Activated CD8-positive, alpha-beta memory T cell treated with anti-CD3 and anti-CD28 coated beads for 36 hours (primary cell): ENCODE measurements at regions not wholly inside any gene's neighbourhood (a gene's known extent, or its start where the extent isn't known, plus 50 kb on each side); places are given as distances from the start of the nearest gene placed in this dataset.
"Not testable (repeated sequence)": the region's sequence is repeated elsewhere in the genome, so short reads cannot be mapped to it uniquely, and the experiment has no call there.

Experiments used
- CTCF ChIA-PET: fragments of 350-600 bp; sonication (Branson Sonifier 250); formaldehyde crosslinking; loops from one replicate; lab custom pipeline; 2021; ENCODE audit warnings: antibody characterized with exemption; lab: Charles Lee
- POLR2A ChIA-PET: fragments of 350-600 bp; sonication (Branson Sonifier 250); formaldehyde crosslinking; loops from one replicate; lab custom pipeline; 2021; ENCODE audit warnings: antibody characterized with exemption; lab: Charles Lee

DNA sequence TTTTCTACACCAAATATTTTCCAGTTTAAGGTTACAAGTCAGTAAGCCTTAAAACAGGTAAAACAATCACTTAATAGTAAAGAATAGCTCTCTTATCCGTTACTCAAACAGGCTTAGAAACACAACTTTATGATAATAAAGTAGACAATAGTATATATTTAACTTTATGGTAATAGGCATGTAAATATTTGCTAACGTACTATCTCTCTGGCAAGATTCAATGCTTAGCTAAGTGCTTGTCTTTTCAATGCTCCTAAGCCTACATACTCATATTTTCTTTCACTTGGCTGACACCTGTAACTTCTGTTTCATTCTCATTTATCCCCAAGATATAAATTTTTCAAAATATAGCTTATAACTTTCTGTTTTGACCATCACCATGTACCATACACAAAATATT, 358.2 kb downstream of the HTR1B start:
- POLR2A ChIA-PET = no interaction called here
- CTCF ChIA-PET = no interaction called here

DNA sequence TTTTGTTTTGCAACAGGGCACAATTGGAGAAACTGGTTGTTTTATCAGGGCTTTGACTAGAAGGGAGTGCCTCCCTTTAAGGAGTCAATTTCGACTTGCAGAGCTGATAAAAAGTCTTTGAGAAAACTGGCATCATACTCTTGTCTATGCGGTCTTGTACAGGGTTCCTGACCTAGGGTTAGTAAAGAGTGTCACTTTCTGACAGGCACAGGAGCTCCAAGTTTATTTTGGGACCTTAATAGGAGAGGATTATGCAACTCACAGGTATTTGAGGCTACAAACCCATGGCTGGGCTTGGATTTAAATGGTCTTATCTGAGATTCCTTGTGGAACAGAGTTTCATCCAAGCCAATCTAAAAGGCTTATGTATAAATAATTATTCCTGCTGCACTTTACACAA, 365.4 kb downstream of the HTR1B start:
- POLR2A ChIA-PET = no interaction called here
- CTCF ChIA-PET = no interaction called here

DNA sequence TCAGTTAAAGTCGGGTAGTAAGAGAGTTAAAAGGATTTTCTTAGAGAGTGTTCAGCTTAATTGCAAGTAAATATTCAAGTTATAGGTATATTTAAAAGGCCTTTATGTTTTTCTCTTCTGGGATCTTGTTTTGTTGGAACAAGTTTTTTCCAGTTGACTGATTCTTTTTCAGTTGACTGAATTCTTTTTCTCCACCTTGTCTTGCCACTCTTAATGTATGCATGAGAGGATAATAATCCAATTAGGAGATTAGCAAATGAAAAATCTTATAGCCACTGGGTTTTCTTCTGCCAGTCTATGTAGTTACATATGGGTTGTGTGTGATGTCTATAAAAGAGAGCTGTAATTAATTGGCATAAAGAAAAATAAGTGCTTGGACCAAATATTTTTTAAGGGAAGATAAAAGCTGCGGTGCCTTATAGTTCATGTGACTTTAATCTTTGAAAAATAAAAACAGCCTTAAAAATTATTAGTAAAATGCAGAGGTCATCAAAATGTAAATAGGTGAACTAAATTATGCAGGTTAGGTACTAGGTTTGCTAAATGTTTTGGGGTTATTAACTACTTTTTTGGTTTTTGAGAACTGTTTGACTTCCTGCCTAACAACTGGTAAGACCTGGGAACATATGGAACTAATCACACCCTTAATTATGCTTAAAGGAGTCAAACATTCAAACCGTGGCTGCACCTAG, 367.2 kb downstream of the HTR1B start:
- ChIA-PET POLR2A (no interaction called here), CTCF (no interaction called here)

DNA sequence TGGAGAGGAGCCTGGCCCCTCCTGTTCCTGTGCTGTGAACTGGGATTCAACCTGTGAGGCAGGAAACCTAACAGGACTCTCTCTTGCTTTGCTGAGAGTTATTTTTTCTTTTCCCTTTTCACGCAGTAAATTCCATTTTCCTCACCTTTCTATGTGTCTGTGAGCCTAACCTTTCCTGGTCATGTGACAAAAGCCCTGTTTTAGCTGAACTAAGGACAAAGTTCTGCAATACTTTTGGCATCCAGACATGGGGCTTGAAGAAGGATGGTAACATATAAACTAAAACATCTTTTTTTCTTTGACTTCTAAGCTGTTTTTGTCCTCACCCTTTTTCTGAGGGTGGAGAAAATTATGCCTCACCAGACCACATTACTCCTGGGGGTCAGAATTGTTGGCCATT, 368.5 kb downstream of the HTR1B start:
- POLR2A ChIA-PET = no interaction called here
- CTCF ChIA-PET = no interaction called here

DNA sequence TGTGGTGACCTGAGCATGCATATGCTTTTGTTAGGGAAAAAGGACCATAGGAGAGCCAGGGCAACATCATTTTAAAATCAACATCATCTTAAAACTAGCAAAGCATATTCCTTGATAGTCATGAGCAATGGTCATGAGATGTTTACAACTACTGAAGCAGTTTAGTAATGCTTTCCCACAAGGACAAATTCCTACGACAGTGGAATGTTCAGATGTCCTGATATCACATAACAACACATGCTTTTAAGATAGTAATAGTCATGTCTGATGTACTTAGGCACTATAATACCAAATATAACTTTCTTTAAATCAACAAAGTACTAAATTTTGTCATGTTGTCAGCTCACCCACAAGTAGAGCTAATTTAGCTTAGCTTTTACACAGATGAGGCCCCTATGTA, 370.3 kb downstream of the HTR1B start:
- POLR2A ChIA-PET = no interaction called here
- CTCF ChIA-PET = no interaction called here

DNA sequence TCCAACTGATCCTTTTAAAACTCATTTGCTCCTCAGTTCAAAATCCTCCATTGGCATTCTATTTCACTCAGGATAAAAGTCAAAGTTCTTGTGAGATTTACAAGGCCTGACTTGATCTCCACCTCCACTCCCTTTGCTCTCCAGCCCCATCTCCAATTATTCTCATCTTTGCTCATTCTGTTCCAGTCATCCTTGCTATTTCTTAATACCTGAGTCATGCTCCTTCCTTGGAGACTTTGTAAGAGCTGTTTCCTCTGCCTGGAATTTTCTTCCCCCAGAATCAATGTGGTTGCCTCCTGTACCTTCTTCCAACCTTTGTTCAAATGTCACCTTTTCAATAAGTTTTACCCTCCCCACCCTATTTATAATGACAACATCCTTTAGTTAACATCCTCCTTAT, 373.5 kb downstream of the HTR1B start:
- ChIA-PET CTCF (no interaction called here), POLR2A (no interaction called here)

DNA sequence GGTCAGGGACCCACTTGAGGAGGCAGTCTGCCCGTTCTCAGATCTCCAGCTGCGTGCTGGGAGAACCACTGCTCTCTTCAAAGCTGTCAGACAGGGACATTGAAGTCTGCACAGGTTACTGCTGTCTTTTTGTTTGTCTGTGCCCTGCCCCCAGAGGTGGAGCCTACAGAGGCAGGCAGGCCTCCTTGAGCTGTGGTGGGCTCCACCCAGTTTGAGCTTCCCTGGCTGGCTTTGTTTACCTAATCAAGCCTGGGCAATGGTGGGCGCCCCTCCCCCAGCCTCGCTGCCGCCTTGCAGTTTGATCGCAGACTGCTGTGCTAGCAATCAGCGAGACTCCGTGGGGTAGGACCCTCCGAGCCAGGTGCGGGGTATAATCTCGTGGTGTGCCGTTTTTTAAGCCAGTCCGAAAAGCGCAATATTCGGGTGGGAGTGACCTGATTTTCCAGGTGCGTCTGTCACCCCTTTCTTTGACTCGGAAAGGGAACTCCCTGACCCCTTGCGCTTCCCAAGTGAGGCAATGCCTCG, 375.4 kb downstream of the HTR1B start:
- POLR2A ChIA-PET, CTCF ChIA-PET: not testable (repeated sequence)

DNA sequence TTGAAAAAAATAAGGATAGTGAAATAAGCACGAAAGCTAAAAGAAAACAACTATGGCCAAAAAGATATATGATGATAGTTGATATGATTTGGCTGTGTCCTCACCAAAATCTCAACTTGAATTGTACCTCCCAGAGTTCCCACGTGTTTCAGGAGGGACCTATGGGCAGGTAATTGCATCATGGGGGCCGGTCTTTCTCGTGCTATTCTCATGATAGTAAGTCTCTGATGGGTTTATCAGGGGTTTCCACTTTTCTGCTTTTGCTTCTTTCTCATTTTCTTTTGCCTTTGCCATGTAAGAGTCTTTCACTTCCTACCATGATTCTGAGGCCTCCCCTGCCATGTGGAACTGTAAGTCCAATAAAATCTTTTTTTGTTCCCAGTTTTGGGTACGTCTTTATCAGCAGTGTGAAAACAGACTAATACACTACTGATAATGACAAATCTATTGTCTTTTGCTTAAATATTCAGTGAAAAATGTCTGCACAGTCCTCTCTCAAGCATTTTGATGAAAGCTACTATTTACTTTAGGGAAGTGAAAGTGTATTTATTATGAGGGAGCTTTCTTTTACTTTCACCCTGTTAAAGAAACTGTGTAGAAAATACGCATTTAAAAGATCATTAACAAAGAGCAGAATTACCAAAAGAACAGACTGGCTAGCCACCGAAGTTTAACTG, 389.1 kb downstream of the HTR1B start:
- POLR2A ChIA-PET = interaction anchor here (0.6 kb wide), 1 partner anchor 23 kb away, joined by 3 read pairs; no protein-coding TSS in a partner anchor
- CTCF ChIA-PET = no interaction called here

DNA sequence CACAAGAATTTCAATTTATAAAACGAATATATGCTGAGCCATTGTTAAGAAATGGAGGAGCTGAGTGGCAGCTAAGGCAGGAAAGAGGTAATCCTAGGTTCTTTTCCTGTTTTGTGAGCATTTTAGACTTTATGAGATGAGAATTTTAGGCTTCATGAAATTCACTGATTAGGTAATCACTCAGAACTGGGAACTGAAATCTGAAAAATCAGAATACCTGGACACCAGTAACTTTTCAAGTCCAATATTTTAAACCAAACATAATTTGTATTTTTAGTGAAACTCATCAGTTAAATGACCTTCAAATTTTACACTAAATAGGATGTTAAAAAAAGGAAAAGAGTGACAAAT, 389.9 kb downstream of the HTR1B start:
- POLR2A ChIA-PET = interaction anchor here (0.6 kb wide), 1 partner anchor 23 kb away, joined by 3 read pairs; no protein-coding TSS in a partner anchor

DNA sequence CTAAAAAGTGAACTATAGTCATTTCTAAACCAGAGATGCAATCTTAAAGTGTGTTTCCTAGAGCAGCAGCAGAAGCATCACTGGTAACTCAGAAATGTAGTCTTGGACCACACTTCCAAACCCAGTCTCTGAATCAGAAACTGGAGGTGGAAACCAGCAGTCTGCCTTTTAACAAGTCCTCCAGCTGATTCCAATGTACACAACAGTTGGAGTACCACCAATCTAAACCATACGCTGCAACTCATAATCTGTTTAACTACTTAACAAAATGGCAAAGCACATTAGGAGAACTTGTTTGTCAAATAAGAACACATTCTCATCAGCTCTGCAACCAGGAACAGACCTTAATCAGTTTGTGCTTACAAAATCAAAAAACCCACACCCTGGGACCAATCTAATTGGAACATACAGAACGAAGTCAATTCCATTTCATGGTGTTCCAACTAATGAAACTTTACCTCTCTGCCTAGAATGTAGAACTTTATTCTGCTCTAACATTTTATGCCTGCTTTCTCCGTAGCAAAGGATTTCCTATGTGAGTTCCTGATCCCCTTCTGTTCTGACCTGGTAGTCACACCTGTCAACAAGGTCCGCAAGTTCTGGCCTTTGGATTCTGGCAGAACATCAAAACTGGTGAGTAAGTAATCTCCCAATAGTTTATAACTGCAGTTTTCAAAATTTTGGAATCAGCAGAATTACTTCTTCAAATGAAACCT, 390.4 kb downstream of the HTR1B start:
- ChIA-PET POLR2A (no interaction called here), CTCF (no interaction called here)

More for the DNA sequence above, 389.9 kb downstream of the HTR1B start:
- CTCF ChIA-PET = no interaction called here

DNA sequence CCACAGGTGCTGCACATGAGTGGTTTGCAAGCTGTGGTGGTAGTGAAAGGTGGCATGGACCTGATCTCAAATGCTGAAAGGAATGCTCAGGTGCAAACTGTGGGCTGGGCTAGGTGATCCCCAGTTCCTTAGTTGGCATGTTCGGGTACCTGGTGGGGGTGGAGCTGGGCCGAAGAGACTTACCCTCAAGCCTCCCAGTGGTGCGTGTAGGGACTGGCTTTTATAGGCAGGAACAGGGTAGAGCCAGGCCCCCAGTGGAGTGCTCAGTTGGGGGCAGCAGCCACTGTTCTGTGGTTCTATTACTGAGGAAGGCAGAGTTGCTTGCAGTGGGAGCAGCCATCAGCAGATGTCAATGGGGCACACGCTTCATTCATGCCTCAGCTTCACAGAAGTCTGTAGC, 399.8 kb downstream of the HTR1B start:
- ChIA-PET CTCF (no interaction called here), POLR2A (no interaction called here)

DNA sequence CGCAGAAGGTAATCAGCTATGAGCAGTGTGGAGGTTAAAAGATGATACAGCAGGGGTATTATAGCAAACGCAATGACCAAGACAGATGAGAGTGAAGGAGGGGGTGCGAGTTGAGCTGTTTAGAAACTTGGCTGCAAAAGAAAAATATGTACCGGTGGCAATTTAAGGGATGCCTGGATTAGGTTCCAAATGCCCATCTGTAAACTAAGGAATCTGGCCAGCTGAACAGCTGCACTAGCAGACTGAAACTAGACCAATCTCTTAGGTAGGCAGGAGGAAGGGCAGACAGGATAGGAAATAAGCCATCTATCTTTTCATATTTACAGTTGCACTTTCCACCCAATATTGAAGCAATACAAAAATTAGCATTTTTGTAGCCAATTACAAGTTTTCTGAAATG, 407.6 kb downstream of the HTR1B start:
- ChIA-PET CTCF (no interaction called here), POLR2A (no interaction called here)

DNA sequence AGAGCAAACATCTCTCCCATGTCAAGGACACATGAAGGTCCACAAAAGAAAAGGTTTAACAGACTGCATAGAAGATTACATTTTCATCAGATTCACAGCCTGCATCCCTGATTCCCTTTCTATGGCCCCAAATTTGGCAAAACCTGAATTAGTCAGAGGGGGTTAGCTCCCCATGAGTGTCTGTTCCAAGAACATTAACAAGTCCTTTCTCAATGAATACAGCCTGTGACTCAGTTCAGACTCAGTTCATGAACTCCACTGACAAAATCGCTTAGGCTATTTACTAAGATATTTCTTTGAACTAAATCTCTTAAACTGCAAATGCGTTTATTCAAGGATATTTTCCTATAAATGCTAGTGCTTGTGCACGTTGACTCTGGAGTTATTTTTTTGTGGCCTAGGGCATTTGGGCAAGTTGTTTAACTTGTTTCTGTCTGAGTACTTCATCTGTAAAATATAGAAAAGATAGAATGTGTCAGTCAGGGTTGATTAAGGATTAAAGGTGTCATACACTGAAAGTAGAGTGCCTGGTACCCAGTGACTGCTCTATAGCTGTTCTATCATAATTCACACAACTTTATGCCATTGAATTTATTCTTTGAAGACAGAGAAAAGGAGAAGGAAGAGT, 422.6 kb downstream of the HTR1B start:
- ChIA-PET CTCF (no interaction called here), POLR2A (no interaction called here)

DNA sequence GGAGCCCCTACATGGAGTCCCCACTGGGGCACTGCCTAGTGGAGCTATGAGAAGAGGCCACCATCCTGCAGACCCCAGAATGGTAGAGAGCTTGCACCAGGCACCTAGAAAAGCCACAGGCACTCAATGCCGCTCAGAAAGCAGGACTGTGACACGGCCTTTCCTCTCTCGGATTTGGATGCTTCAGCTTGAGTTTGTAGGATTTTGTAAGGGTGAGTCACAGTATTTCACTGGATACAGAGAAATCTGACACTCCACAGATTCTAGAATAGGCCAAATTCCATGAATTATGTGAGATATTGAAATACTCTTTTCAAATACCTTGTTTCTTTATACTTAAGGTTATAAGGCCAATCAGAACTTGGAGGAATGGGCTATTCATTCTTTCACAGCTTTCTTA, 424.5 kb downstream of the HTR1B start:
- ChIA-PET POLR2A (no interaction called here), CTCF (no interaction called here)

DNA sequence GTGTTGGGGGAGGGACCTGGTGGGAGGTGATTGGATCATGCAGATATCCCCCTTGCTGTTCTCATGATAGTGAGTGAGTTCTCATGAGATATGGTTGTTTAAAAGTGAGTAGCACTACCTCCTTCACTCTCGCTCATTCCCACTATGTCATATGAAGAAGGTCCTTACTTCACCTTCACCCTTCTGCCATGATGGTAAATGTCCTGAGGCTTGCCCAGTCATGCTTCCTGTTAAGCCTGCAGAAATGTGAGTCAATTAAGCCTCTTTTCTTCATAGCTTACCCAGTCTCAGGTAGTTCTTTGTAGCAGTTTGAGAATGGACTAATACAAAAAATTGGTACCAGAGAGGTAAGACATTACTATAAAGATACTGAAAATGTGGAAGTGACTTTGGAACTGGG, 425.9 kb downstream of the HTR1B start:
- CTCF ChIA-PET = no interaction called here

DNA sequence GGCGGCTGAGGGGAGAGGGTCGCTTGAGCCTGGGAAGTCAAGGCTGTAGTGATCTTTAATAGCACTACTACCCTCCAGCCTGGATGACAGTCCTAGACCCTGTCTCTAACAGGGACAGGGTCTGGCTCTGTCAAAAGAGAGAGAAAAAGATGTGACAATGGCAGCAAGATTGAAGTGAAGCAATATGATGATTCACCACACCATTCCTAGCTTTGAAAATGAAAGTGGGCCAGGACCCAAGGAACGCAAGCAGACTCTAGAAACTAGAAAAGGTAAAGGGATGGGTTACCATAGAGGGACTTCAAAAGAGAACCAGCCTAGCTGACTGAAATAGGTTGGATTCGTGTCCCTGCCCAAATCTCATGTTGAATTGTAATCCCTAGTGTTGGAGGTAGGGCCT, 426.9 kb downstream of the HTR1B start:
- ChIA-PET POLR2A (no interaction called here), CTCF (no interaction called here)

More for the DNA sequence above, 425.9 kb downstream of the HTR1B start:
- POLR2A ChIA-PET = no interaction called here

DNA sequence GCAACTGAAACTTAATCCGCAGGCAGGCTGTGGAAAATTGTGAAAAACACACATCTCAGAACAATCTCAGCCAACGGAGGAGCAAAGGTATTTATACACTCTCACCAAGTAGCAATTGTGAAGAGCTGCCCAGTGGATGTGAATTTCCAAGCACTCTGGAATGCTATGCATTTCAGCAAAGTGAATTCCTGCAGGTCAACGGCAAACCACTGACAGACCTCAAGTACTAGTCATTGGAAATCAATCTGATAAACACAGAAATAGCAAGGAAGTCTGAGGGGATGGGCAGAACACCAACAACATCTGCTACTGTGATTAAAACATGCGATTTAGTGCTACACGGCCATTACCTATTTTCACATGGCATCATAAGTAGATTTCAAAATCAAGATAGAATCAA, 429.1 kb downstream of the HTR1B start:
- CTCF ChIA-PET = no interaction called here
- POLR2A ChIA-PET = no interaction called here

DNA sequence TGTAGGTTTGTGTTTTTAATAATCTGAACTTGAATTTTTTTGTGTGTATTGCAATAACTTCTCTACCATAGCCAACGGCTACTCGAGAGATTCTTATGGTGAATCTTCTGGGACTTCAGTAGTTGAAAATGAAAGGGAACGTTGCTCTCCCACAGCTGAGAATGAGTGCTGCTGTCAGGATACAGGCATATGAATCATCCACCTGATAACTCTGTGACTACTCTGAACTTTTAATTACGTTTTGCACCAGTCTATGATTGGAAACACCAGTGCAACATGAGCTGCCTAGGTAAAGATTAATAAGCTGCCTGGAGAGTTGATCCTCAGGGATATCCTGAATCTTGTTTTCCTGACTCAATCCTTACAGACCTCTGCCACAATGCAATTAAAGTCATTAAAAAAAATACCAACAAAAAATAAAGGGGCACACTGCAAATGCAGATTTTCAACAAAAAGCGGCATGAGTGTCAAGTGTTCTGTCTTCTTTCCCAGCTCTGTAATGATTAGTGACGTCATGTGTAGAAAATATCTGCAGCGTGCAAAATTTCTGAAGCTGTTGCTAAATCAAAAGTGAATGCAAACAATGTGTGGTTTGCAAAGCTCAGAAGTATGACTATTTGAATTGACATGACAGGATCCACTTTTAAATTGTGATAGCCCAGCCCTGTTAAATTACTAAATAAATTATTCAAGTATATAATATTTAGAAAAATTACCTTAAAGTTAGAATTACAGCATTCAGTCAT, 432.2 kb downstream of the HTR1B start:
- ChIA-PET POLR2A (no interaction called here), CTCF (no interaction called here)

DNA sequence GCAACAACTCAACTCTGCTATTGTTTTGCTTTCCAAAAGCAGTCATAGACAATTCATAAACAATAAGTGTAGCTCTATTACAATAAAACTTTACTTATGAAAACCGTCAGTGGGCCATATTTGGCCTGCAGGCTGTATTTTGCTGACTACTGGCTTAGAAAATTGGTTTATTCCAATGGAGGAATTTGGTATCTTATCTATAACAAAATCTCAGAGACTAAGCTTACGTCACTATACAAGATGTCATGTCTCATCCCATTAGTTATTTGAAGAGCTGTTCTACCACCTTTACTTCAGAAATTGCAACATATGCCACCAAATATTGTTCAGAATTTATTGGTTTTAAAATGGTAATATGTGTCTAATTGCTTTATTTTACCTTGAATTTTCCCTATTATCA, 436.9 kb downstream of the HTR1B start:
- CTCF ChIA-PET = no interaction called here

More for the DNA sequence above, 436.9 kb downstream of the HTR1B start:
- POLR2A ChIA-PET = no interaction called here
